Activated naive CD8-positive, alpha-beta T cell (primary cell): ENCODE measurements at regions not wholly inside any gene's neighbourhood (a gene's known extent, or its start where the extent isn't known, plus 50 kb on each side); places are given as distances from the start of the nearest gene placed in this dataset.

ENCODE experiments used
- H3K27ac Mint-ChIP-seq: one replicate; pipeline ENCODE4 v1.8.0; 2021; ENCODE audit warnings: mixed read lengths
- H3K27me3 Mint-ChIP-seq: one replicate; pipeline ENCODE4 v1.8.0; 2021; ENCODE audit warnings: mixed read lengths
- H3K36me3 Mint-ChIP-seq: one replicate; pipeline ENCODE4 v1.8.0; 2021; ENCODE audit warnings: mixed read lengths
- H3K4me1 Mint-ChIP-seq: one replicate; pipeline ENCODE4 v1.8.0; 2021; ENCODE audit warnings: low read depth, mixed read lengths
- H3K4me3 Mint-ChIP-seq: one replicate; pipeline ENCODE4 v1.8.0; 2021; ENCODE audit warnings: mild to moderate bottlenecking, mixed read lengths
- H3K9me3 Mint-ChIP-seq: one replicate; pipeline ENCODE4 v1.8.0; 2021; ENCODE audit warnings: low read depth, mixed read lengths

DNA sequence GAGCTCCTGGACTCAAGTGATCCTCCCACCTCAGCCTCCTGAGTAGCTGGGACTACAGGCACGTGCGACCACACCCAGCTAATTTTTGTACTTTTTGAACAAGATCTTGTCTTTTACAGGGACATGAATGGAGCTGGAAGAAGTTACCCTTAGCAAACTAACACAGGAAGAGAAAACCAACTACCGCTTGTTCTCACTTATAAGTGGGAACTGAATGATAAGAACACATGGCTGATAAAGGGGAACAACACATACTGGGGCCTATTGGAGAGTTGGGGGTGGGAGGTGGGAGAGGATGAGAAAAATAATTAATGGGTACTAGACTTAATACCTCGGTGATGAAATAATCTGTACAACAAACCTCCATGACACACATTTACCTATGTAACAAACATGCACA is 70.9 kb upstream of the INHBA start:
- H3K27ac Mint-ChIP-seq, result no peak overlapping the region
- no peaks in the 10 kb centered on the region for H3K9me3 Mint-ChIP-seq
- no peaks in the 10 kb centered on the region for H3K36me3 Mint-ChIP-seq
- H3K4me3 Mint-ChIP-seq, result no peak overlapping the region
- H3K27me3 Mint-ChIP-seq, result no peaks in the 10 kb centered on the region
- H3K4me1 Mint-ChIP-seq, result no peaks in the 10 kb centered on the region

GRCh38 chr7:41771717-41772116 is 68.8 kb upstream of the INHBA start:
- Mint-ChIP-seq H3K27ac (no peak overlapping the region), H3K27me3 (no peaks in the 10 kb centered on the region), H3K4me3 (no peak overlapping the region), H3K36me3 (no peaks in the 10 kb centered on the region), H3K4me1 (no peaks in the 10 kb centered on the region), H3K9me3 (no peaks in the 10 kb centered on the region)

DNA sequence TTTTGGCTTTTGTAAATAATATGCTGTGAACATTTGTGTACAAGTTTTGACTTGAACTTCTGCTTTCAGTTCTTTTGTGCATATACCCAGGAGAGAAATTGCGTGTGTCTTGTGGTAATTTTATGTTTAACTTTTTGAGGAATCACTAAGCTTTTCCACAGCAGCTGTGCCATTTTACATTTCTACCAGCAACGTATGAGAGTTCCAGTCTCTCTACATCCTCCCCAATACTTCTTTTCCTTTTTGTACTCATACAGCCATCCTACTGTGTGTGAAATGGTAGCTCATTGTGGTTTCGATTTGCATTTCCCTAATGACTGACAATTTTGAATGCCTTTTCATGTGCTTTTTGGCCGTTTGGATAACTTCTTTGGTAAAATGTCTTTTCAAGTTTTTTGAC is 66.3 kb upstream of the INHBA start:
- H3K27ac Mint-ChIP-seq, result no peak overlapping the region
- no peak overlapping the region for H3K4me3 Mint-ChIP-seq
- no peaks in the 10 kb centered on the region for H3K27me3 Mint-ChIP-seq

DNA sequence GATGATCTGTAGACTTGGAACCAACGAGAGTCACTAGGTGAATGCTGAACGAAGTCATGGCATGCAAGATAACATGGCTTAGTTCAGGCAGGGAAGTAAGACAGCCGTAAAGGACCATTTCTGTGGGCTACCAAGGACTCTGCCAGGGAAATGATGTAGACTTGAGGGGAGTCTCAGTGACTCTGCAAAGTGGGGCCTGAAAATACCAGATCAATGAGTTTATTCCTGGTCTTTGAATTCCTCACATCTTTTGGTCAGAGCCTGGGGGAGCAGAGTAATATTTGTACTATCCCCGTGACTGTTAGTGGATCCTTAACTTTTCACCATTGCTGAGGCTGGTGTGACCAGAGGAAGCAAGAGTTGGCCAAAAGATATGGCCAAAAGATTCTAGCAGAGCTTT is 60.7 kb upstream of the INHBA start:
- no peaks in the 10 kb centered on the region for H3K27me3 Mint-ChIP-seq
- H3K9me3 Mint-ChIP-seq, result peaks cover 11% of the 10 kb centered on the region
- no peaks in the 10 kb centered on the region for H3K36me3 Mint-ChIP-seq
- H3K4me3 Mint-ChIP-seq, result no peak overlapping the region
- no peak overlapping the region for H3K27ac Mint-ChIP-seq
- H3K4me1 Mint-ChIP-seq, result no peaks in the 10 kb centered on the region

More for the DNA sequence above, 66.3 kb upstream of the INHBA start:
- Mint-ChIP-seq H3K9me3 (peaks cover 3% of the 10 kb centered on the region), H3K36me3 (no peaks in the 10 kb centered on the region), H3K4me1 (no peaks in the 10 kb centered on the region)

GRCh38 chr7:41762641-41763040 is 59.8 kb upstream of the INHBA start:
- no peak overlapping the region for H3K4me3 Mint-ChIP-seq
- H3K27me3 Mint-ChIP-seq, result no peaks in the 10 kb centered on the region
- H3K9me3 Mint-ChIP-seq, result peaks cover 11% of the 10 kb centered on the region
- H3K36me3 Mint-ChIP-seq, result no peaks in the 10 kb centered on the region
- H3K27ac Mint-ChIP-seq, result no peak overlapping the region
- no peaks in the 10 kb centered on the region for H3K4me1 Mint-ChIP-seq

DNA sequence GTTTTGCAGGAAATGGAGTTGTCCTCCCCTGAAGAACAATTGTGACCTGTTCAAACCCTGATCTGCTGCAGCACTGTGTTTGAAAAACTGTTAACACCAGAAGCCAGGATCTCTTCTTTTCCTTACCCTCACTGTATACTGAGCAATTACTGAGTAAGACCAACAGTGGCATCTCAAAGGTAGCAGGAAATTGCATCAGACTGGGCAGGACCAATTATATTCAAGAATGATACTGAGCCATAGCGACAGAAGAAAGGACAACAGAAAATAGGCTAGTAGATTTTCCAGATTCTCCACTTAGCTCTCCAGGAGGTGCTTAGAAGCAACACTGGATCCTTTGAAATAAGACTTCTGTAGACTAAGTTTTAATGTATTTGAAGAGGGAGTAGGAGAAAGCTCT is 57.4 kb upstream of the INHBA start:
- Mint-ChIP-seq H3K27ac (no peak overlapping the region), H3K4me1 (no peaks in the 10 kb centered on the region), H3K36me3 (no peaks in the 10 kb centered on the region), H3K4me3 (no peak overlapping the region), H3K9me3 (peaks cover 15% of the 10 kb centered on the region), H3K27me3 (no peaks in the 10 kb centered on the region)

DNA sequence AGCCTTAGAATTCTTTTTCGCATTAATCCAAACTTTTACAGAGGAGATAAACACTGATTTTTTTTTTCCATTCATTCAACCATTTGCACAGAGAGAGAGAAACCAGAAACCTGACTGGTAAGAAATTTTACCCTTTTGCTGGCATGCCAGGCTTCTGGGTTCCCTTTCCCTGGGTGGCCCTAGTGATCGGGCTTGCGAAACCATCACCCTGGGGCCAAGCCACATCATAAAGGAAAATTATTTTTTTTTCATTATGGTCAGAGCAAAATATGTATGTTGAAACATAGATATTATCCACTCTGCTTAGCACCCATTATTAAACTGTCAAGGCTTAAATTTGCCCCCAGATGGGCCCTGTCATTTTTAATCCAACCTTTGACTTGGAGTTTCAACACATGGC is 55.4 kb upstream of the INHBA start:
- Mint-ChIP-seq H3K36me3 (no peaks in the 10 kb centered on the region), H3K9me3 (peaks cover 16% of the 10 kb centered on the region), H3K27me3 (no peaks in the 10 kb centered on the region), H3K4me3 (no peak overlapping the region), H3K4me1 (no peaks in the 10 kb centered on the region), H3K27ac (no peak overlapping the region)

DNA sequence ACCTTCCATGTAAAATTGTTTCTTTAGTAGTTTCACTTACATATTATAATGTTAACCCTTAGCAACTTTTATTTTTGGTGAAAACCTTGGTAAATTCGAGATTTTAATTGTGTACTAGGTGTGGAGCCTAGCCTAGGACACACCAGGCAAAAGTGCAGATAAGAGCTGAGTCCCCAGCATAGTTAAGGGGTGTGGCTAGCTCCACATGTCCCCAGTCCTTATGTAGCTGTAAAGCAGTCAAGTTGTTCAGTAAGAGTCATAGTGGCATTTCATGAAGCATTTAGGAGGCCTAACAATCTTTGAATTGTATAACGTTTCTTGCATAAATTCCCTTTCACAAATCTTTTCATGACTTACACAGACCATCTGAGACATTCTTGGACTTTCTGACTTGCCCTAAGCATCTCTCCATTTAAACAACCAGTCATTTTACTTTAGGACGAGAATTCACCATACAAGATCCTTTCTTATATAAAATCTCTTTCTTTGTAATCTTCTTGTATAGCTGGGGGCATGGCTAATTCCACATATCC is 53.8 kb upstream of the INHBA start:
- H3K9me3 Mint-ChIP-seq, result peaks cover 16% of the 10 kb centered on the region

DNA sequence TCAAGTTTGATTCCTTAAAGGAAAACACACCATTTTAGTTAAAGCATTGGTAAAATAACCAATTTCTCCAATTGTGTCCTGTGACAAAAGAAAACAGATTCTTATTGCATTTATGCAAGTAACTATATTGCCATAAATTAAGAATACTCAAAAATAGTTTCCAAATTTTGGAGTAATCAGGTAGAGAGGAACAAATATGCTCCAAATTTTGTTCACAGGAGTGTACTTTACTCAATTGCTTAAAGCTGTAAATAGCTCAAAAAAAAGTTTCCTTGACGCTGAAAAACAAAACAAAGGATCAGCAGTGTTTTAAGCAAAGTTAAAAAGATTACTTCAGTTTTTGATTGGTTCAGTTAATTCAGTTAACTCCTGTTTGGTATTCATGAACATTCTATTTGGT is 52.2 kb upstream of the INHBA start:
- no peaks in the 10 kb centered on the region for H3K36me3 Mint-ChIP-seq
- peaks cover 12% of the 10 kb centered on the region for H3K9me3 Mint-ChIP-seq
- H3K27me3 Mint-ChIP-seq, result no peaks in the 10 kb centered on the region
- no peaks in the 10 kb centered on the region for H3K4me1 Mint-ChIP-seq
- no peak overlapping the region for H3K4me3 Mint-ChIP-seq
- H3K27ac Mint-ChIP-seq, result no peak overlapping the region

More for the DNA sequence above, 53.8 kb upstream of the INHBA start:
- no peaks in the 10 kb centered on the region for H3K4me1 Mint-ChIP-seq
- no peak overlapping the region for H3K4me3 Mint-ChIP-seq
- no peaks in the 10 kb centered on the region for H3K36me3 Mint-ChIP-seq
- H3K27me3 Mint-ChIP-seq, result no peaks in the 10 kb centered on the region
- no peak overlapping the region for H3K27ac Mint-ChIP-seq

DNA sequence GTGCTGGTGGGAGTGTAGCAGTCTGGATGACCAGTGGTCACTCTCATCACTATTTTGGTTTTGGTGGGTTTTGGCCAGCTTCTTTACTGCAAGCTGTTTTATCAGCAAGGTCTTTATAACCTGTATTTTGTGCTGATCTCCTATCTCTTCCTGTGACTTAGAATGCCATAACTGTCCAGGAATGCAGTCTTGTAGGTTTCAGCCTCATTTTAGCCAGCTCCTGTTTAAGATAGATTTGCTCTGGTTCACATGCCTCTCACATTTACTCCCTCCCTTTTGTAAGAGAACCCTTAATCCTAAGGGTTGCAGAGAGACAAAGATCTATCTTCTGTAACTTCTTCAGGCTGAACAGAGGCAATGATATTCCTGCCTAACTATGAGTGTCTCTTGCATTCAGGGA is 51.2 kb upstream of the INHBA start:
- Mint-ChIP-seq H3K9me3 (peaks cover 8% of the 10 kb centered on the region), H3K27ac (no peak overlapping the region), H3K36me3 (no peaks in the 10 kb centered on the region), H3K27me3 (no peaks in the 10 kb centered on the region), H3K4me1 (no peaks in the 10 kb centered on the region), H3K4me3 (no peak overlapping the region)
